Stimulated activated CD8-positive, alpha-beta memory T cell treated with anti-CD3 and anti-CD28 coated beads, Interleukin-4, amount 100 ng/mL, for 4 hours (primary cell): ENCODE measurements at regions not wholly inside any gene's neighbourhood (a gene's known extent, or its start where the extent isn't known, plus 50 kb on each side); places are given as distances from the start of the nearest gene placed in this dataset.

ENCODE experiments used
- DNase-seq, 2 donors: peaks; one replicate each; pipeline ENCODE4 v3.0.0-alpha.2; 2020; ENCODE audit warnings: low read depth in 2 of 2, low spot score in 1 of 2

DNA sequence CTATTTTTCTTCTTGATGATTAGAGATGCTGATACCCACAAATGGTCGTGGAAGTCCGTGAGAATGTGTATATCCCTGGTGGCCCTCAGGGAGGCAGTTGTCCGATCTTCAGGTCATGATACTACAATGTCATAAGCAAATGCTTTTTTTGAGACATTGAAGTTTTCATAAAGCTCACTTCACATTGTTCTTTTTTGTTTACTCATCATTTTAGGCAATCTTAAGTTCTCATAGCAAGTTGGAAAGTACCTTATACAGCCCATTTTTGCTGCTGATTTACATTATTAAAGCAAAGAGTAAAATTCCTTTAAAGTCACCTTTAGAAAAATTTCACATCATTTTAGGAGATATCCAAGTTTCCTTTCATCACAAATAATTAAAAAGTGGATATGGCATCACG lies 90.0 kb upstream of the CCDC196 start:
- no peak for DNase-seq

DNA sequence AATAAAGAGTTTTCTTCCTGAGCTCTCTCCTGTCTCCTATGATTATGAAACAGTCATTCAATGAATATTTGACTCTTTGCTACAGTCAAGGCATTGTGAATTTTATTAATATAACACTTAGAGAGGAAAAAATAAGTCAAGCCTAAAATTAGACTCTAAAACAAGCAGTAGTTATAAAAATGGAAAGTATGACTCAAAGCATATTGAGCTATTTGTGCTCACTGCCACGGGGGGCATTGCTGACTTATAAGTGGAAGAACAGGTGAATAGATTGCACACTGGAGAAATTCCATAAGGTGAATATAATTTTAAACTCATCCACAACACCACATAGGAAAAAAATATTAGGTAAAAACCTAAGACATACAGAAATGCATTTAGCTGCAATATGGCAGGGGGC lies 87.7 kb upstream of the CCDC196 start:
- DNase-seq, result no peak

DNA sequence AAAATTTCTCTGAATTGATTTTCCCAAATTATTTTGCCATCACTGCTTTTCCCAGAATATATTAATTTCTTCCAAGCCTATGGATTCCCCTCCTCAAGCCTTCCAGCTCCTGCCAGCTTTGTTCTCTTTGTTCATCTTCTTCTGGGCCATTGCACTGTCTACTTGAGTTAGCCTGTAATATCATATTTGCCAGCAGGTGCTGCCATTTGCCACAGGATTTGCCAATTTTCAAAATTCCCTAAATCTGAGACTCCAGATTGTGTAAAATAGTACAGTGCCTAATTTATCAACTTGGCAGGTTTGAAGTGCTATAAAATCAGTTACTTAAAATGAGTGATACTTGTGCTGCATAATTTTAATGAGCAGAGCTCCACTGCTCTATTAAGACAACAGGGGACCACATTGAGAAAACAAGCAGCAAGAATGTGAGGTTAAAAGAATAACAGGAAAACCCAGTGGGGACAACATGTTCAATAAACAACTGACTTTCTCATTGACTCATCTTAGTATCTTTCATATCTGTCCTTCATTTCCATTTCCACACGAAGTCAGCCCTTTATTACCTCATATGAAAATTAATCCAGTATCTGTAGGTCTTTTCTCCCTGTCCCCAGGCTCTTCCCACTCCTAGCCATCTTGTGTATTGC lies 84.6 kb upstream of the CCDC196 start:
- DNase-seq, result no peak

DNA sequence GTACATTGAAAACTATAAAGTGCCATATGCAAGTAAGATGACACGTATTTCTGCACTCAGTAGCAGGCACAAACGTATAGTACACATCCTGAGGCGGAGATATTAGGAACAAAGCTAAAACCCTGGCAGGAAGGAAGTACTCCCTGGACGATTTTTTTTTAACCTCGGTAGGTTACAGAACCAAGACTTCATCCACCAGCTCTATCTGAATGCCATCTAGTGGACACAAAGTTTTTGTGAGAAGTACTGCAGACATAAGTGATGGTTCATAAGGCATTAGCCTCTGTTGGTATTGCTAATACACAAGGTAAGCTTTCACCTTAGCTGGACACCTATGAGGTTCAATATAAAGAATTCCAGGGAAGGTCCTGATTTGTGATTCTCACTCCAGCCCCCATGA lies 83.0 kb upstream of the CCDC196 start:
- no peak for DNase-seq

DNA sequence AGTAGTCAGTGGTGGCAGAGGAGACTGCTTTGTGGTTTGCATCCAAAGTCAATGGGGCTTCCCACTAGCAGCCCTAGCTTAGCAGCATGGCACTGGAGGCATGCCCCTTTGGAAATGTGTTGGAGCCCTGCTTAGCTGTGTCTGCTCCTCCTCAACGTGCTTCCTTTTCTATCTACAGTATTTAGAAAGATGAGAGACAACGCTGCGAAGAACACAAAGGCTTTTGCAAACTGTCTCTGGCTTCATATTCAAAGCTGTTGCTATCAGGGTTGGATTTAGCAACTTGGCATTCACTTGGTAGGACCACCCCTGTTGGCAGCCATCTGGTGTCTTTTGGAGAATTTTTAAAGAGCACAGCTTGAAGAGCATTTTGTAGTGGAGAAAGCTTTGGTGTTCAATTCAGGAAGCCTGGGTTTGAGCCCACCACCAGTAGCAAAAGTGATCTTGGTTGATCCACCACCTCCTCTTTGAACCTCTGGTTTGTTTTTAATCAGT lies 82.1 kb upstream of the CCDC196 start:
- no peak for DNase-seq

DNA sequence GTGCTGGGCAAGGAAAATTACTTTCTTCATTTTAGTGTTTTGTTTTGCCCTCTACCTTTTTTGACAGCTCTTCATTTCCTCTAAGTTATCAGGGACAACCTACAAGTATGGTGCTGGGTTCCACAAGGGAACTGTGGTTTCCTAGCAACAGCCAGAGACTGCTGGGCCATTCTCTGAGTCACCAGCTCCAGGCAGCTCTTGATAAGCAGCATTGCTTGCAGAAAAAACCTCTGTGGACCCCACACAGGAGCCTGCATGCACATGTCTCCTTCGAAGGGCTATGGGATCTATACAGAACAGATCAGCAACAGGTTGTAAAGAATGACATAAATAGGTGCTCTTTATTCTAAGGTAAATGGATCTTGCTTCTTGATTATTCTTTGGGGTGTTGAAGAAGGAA lies 81.0 kb upstream of the CCDC196 start:
- DNase-seq, result no peak

DNA sequence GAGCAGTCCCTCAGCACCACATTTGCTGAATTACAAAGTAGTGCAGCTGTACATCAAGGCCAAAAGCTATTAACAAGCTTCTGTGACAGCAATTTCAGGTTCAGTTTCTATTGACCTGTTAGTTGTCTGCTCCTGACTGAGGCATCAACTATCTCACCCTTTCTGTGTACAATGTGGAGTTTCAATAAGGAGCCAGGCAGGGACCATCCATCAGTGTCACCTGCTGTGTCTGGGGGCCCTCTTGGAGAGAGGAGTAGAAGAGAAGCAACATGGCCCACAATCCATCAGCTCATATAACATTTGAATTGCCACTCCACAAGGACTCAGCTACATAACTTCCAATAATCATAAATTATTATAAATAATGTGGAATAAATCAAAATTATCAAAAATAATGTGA lies 72.3 kb upstream of the CCDC196 start:
- no peak for DNase-seq

DNA sequence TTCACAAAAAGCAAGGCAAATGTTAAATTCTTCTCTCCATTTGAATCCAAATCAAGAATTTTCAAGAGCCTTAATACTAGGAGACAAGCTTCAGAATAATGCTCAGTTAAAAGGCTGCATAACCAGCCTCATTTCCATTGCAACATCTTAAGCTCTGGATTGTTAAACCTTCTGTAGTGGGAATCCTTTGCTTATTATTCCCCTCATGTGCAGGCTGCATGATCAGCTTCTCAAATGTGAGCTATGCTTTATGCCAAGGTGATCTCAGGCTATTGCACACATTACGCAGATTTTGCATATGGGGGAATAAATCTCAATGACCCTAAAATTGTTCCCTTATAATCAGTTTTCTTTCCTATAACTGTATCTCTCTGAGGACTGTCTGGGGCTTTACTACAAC lies 71.7 kb upstream of the CCDC196 start:
- no peak for DNase-seq

DNA sequence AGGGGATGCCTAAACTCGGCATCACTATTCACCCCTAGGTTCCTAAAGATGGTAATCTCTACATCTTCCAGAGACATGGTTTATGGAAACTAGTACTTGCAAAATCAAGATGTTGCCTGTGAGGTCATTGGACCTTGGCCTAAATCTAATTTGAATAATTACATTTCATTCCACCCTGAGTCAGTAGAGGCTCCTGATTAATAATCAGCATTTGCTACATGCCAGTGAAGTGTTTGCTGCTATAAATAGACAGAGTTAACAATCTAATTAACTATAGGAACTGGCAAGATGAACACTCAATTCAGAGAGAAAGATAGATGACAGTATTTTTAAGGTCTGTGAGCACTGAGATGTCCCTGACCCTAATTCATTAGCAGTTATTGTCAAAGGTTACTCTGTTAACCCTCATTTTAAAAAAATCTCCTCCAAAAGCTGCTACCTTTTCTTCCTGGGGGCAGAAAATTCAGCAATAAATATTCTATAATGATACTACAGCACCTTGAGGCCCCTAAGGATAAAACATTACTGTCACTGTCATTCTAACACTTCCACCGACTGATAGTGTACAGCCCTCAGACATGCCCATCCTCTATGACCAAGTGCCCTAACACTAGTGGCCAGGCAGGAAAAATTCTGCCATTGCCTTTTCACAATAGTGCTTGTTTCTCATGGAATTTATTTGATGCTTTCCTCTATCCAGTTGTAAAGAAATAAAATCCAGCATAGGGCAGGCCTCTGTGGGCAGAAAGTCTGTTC lies 65.7 kb upstream of the CCDC196 start:
- no peak for DNase-seq

DNA sequence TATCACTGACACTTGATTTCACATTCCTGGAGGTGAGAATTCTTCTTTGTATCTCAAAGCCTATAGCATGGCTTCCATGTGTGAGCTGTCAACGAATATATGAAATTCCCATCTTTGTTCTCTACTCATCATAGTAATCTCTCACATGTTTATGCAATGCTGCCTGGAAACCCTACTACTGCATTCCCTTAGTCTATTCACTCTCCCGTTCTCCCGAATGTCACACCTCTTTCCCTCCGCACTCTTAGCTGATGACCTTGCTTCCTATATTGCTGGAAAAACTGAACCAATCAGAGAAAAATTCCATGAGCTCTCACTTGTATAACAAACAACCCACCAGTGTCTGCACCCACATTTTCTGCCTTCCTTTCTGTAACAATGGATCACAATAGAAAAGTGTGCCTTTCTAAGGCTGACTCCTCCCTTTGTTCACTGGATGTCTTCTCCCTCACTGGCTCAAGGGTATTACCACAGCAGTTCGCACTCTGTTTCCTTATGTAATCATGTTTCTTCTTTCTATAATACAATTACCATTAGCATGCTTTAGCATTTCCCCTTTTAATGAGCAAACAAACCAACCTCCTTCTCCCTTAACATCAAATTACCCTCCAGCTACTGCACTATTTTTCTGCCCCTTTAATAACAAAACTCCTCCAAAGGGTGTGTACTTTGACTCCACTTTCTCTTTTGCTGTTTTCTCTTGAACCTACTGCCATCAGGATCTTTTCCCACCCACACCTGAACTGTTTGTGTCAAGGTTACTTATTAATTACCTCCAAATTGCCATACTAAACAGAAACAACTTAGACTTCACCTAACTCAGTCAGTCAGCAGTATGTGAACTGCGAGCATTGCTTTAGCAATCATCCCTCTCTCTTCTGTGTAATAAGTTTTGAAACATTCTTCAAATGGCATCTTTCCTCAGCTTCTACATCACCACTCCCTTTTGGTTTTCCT lies 63.9 kb upstream of the CCDC196 start:
- DNase-seq, result no peak

DNA sequence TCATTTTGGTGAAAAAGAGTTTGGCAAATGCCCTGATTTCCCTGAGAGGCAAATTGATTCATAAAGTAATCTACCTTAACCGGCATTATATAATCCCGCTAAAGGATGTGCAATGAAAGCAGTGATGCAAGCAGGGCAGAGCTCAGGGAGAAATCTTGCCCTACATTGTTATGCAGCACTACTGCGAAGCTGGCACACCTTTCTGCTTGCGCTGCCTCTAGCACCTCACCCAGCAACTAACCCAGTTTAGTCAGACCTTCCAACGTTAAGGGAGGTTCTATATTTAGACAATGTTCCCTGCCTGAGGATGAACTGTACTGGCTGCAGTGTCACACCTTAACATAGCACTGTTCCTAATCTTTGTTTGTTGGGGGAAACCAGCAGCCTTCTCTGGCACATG lies 60.8 kb upstream of the CCDC196 start:
- DNase-seq, result no peak

DNA sequence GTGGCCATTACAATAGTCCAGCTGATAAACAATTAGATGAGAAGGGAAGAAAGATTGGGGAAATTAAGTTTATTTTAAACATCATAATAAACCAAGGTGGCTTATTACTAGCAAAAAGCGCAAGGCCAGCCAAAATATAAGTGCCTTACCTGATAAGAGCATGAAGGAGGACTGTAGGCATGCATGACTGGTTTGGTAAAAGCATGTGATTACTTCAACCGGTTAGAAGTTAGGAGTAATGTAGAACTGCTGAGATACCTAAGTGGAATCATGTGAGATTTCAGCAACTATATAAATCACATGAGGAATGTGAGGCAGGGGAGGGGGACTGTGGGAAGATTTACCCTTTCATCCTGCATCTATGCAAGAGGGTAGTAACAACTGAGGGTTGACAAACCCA lies 59.7 kb upstream of the CCDC196 start:
- DNase-seq, result no peak

DNA sequence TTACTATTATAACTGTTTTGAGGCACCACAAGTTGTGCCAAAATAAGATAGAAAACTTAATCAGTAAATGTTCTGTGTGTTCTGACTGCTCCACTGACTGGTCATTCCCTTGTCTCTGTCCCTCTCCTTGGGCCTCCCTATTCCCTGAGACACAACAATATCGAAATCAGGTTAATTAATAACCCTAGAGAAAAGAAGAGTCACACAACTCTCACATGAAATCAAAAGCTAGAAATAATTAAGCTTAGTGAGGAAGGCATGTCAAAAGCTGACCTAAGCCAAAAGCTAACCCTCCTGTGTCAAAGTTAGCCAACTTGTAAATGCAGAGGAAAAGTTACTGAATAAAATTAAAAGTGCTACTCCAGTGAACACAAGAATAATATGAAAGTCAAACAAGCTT lies 53.8 kb upstream of the CCDC196 start:
- DNase-seq, result no peak

DNA sequence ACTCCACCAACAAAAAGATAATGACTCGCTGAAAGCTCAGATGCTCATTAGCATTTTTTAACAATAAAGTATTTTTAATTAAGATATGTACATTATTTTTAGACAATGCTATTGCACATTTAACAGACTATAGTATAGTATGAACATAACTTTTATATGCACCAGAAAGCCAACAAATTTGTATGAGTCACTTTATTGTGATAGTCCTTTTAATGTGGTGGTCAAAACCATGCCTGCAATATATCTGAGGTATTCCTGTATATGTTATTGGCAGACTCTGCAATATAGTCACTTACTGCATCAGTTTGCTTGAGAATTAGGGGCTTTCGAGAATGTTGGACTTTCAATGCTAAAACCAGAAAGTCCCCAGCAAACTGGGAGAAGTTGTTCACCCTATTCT lies 51.7 kb upstream of the CCDC196 start:
- DNase-seq, result no peak

DNA sequence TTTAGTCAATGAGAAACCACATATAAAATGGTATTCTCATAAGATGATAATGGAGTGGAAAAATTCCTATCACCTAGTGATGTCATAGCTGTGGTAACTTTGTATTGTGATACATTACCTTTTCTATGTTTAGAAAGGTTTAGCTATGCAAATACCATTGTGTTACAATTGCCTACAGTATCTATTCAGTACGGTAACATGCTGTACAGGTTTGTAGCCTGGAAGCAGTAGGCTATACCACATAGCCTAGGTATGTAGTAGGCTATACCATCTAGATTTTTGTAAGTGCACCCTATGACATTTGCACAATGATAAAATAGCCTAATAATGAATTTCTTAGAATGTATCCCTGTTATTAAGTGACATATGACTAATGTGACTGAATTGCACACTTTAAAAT lies 50.5 kb upstream of the CCDC196 start:
- DNase-seq, result no peak
